GM23338 (cell line): ENCODE measurements at regions not wholly inside any gene's neighbourhood (a gene's known extent, or its start where the extent isn't known, plus 50 kb on each side); places are given as distances from the start of the nearest gene placed in this dataset.

ENCODE experiments used
- ATAC-seq: fragments of 200-7000 bp; cut with Tn5 transposase; 3 replicates; pipeline ENCODE4 v1.9.1; 2020
- DNase-seq: peaks from one replicate; pipeline ENCODE4 v3.0.0-alpha.2; 2015; ENCODE audit warnings: low spot score
- H2AFZ ChIP-seq: fragments of 200-600 bp; sonication (generic); 2 replicates; pipeline ENCODE4 v1.8.0; 2016; ENCODE audit warnings: antibody characterized with exemption, mild to moderate bottlenecking, moderate library complexity
- H3F3A ChIP-seq: fragments of 200-600 bp; sonication (generic); replicated peaks from 2 replicates; pipeline ENCODE4 v1.8.0; 2017; ENCODE audit warnings: antibody characterized with exemption, mixed run types, low read depth
- H3K27ac ChIP-seq: fragments of 200-600 bp; sonication (generic); 2 replicates; pipeline ENCODE4 v1.6.1; 2016; ENCODE audit warnings: low read depth
- H3K27me3 ChIP-seq: fragments of 200-600 bp; sonication (generic); 2 replicates; pipeline ENCODE4 v1.8.0; 2016; ENCODE audit warnings: mild to moderate bottlenecking, mixed run types, moderate library complexity; ENCODE audit not compliant: insufficient read depth
- H3K36me3 ChIP-seq: fragments of 200-600 bp; sonication (generic); 2 replicates; pipeline ENCODE4 v1.8.0; 2016; ENCODE audit warnings: mild to moderate bottlenecking; ENCODE audit not compliant: insufficient read depth
- H3K4me1 ChIP-seq: fragments of 200-600 bp; sonication (generic); 2 replicates; pipeline ENCODE4 v1.8.0; 2016; ENCODE audit warnings: mild to moderate bottlenecking, moderate library complexity; ENCODE audit not compliant: insufficient read depth
- H3K4me2 ChIP-seq: fragments of 200-600 bp; sonication (generic); 2 replicates; pipeline ENCODE4 v1.7.1; 2017; ENCODE audit warnings: mixed run types
- H3K4me3 ChIP-seq: fragments of 200-600 bp; sonication (generic); 2 replicates; pipeline ENCODE4 v1.6.1; 2016; ENCODE audit warnings: mixed run types
- H3K79me2 ChIP-seq: fragments of 200-600 bp; sonication (generic); replicated peaks from 2 replicates; pipeline ENCODE4 v1.8.0; 2017; ENCODE audit warnings: mild to moderate bottlenecking; ENCODE audit not compliant: insufficient read depth
- H3K9me2 ChIP-seq: fragments of 200-600 bp; sonication (generic); 2 replicates; pipeline ENCODE4 v1.8.0; 2017; ENCODE audit not compliant: insufficient read depth
- H4K20me1 ChIP-seq: fragments of 200-600 bp; sonication (generic); replicated peaks from 2 replicates; pipeline ENCODE4 v1.8.0; 2017; ENCODE audit warnings: mild to moderate bottlenecking; ENCODE audit not compliant: insufficient read depth
- H3K27ac Mint-ChIP-seq: 2 replicates; pipeline ENCODE4 v1.8.0; 2020; ENCODE audit warnings: inconsistent platforms, mild to moderate bottlenecking, moderate library complexity, mixed read lengths
- H3K27me3 Mint-ChIP-seq: 3 replicates; pipeline ENCODE4 v1.8.0; 2022; ENCODE audit warnings: low read depth, mild to moderate bottlenecking, moderate library complexity, mixed read lengths, inconsistent platforms; ENCODE audit not compliant: insufficient read depth, poor library complexity
- H3K36me3 Mint-ChIP-seq: 3 replicates; pipeline ENCODE4 v1.8.0; 2021; ENCODE audit warnings: low read depth, mild to moderate bottlenecking, inconsistent platforms, moderate library complexity, mixed read lengths
- H3K4me1 Mint-ChIP-seq: 3 replicates; pipeline ENCODE4 v1.8.0; 2020; ENCODE audit warnings: mild to moderate bottlenecking, inconsistent platforms, mixed read lengths
- H3K4me3 Mint-ChIP-seq: 3 replicates; pipeline ENCODE4 v1.8.0; 2021; ENCODE audit warnings: moderate library complexity, mild to moderate bottlenecking, inconsistent platforms, mixed read lengths
- H3K9me3 Mint-ChIP-seq: 3 replicates; pipeline ENCODE4 v1.8.0; 2020; ENCODE audit warnings: moderate library complexity, mild to moderate bottlenecking, inconsistent platforms, mixed read lengths
- CREB1 ChIP-seq: fragments of 250-450 bp; sonication (Bioruptor Pico); IDR thresholded peaks from 2 replicates; pipeline ENCODE4 v1.5.0; 2020; ENCODE audit warnings: low read depth, mild to moderate bottlenecking, moderate library complexity
- CTCF ChIP-seq, 2 experiments: fragments of 200-600 bp in 1 of 2; sonication (generic) in 1 of 2; conservative IDR thresholded peaks; 2 replicates each; pipeline versions ENCODE4 v1.5.1 to v1.6.1; 2016 to 2017; ENCODE audit warnings: antibody characterized with exemption in 2 of 2, low read depth in 2 of 2, mild to moderate bottlenecking in 2 of 2, moderate library complexity in 1 of 2
- ETS1 ChIP-seq: IDR thresholded peaks from 2 replicates; pipeline ENCODE4 v1.6.1; 2016; ENCODE audit warnings: antibody characterized with exemption
- EZH2 ChIP-seq: fragments of 200-600 bp; sonication (generic); IDR thresholded peaks from one replicate; pipeline ENCODE4 v1.8.0; 2017; ENCODE audit warnings: antibody characterized with exemption, mild to moderate bottlenecking, low read depth; ENCODE audit not compliant: unreplicated experiment
- EZH2phosphoT487 ChIP-seq: fragments of 200-600 bp; sonication (generic); IDR thresholded peaks from one replicate; pipeline ENCODE4 v1.8.1; 2018; ENCODE audit warnings: antibody characterized with exemption; ENCODE audit not compliant: unreplicated experiment
- NANOG ChIP-seq: IDR thresholded peaks from 2 replicates; pipeline ENCODE4 v1.6.1; 2016; ENCODE audit warnings: antibody characterized with exemption, borderline replicate concordance
- POLR2AphosphoS5 ChIP-seq: IDR thresholded peaks from 2 replicates; pipeline ENCODE4 v1.6.1; 2016; ENCODE audit warnings: antibody characterized with exemption, low read depth
- REST ChIP-seq: IDR thresholded peaks from one replicate; pipeline ENCODE4 v1.6.1; 2018; ENCODE audit warnings: antibody characterized with exemption; ENCODE audit not compliant: unreplicated experiment
- ZNF114 ChIP-seq: fragments of 250-450 bp; sonication (Bioruptor Pico); IDR thresholded peaks from 2 replicates; pipeline ENCODE4 v1.5.0; 2020; ENCODE audit warnings: mild to moderate bottlenecking, moderate library complexity
- ZNF331 ChIP-seq: fragments of 250-450 bp; sonication (Bioruptor Pico); IDR thresholded peaks from 2 replicates; pipeline ENCODE4 v1.5.0; 2020; ENCODE audit warnings: low read depth, mild to moderate bottlenecking, moderate library complexity

DNA sequence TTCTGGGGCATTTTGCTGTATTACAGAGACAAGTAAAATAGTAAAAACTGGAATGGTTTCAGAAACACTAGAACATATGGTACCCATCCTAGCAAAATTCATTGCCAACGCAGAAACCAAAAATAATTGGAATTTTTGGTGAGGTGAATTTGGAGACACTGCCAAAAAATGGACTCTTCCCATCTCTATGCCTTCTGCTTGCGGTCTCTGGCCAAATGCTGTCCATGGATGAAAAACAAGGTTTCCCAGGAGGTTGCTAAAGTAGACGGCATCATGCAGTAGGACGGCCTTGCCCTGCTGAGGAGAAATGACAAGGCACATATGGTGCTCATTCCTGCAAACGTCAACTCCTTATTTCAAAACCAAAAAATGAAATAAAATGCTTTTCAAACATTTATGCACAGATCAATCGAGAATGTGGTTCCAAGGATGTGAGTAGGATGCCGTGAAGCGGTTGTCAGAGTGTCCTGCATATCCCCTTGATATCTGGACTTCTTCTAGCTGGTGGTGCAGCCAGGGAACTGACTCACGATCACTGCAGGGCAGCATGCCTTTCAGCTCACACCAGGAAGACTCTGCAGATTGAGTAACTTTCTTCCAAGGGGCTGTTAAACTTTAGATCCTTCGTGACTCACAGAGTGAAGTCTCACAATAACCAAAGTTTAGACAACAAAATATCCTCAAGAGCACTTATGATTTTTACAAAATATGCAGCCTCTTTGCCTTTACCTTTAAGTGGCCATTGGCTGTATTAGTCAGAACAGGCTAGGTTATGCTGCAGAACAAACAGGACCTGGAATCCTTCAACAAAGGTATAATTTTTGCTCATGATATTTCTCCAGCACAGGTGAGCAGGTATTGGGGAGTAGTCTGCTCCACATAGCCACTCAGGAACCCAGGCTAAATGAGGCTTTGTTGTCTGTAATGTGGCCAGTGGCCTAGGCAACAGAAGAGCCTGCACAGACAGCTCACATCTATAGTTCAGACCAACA, 149.4 kb upstream of the NDUFV2 start:
- H3K4me2 ChIP-seq, result no peak overlapping the region
- no peak overlapping the region for H2AFZ ChIP-seq
- Mint-ChIP-seq H3K27me3 (peaks cover 3% of the 10 kb centered on the region), H3K4me3 (no peak overlapping the region), H3K27ac (no peak overlapping the region), H3K36me3 (peaks cover 22% of the 10 kb centered on the region), H3K4me1 (peaks cover 28% of the 10 kb centered on the region), H3K9me3 (peaks cover 16% of the 10 kb centered on the region; the same call in 1 of the 3 replicates)
- TF ChIP-seq ETS1 (no peak), CREB1 (CRISPR knock-in tag) (no peak), POLR2AphosphoS5 (no peak), ZNF331 (CRISPR knock-in tag) (no peak), REST (no peak), NANOG (no peak), EZH2phosphoT487 (no peak), ZNF114 (CRISPR knock-in tag) (no peak), EZH2 (no peak), CTCF (conservative IDR thresholded peaks at IDR 0.05; ENCODE audit: low read depth in 2 of 2) (no peak)
- H3K27ac ChIP-seq, result no peak overlapping the region
- DNase-seq, result no peak
- no peaks in the 10 kb centered on the region for H3K36me3 ChIP-seq
- no peaks in the 10 kb centered on the region for H3K79me2 ChIP-seq
- H3F3A ChIP-seq, result no peaks in the 10 kb centered on the region
- no peak overlapping the region for H3K4me3 ChIP-seq
- peaks cover 23% of the 10 kb centered on the region for H3K4me1 ChIP-seq
- H4K20me1 ChIP-seq, result no peaks in the 10 kb centered on the region
- ATAC-seq, result no peak
- peaks cover 5% of the 10 kb centered on the region; the same call in 1 of the 2 replicates for H3K9me2 ChIP-seq
- H3K27me3 ChIP-seq, result no peaks in the 10 kb centered on the region
